CD4-positive, alpha-beta T cell (primary cell): ENCODE measurements at regions not wholly inside any gene's neighbourhood (a gene's known extent, or its start where the extent isn't known, plus 50 kb on each side); places are given as distances from the start of the nearest gene placed in this dataset.

Source experiments
- ATAC-seq: fragments of 200-7000 bp; cut with Tn5 transposase; one replicate; pipeline ENCODE4 v1.10.0; 2022; ENCODE audit warnings: mild to moderate bottlenecking; ENCODE audit not compliant: poor library complexity
- CTCF ChIA-PET: fragments of 350-600 bp; sonication (Branson Sonifier 250); formaldehyde crosslinking; loops from one replicate; lab custom pipeline; 2021; ENCODE audit warnings: antibody characterized with exemption, inconsistent platforms; lab: Charles Lee
- POLR2A ChIA-PET: fragments of 350-600 bp; sonication (Branson Sonifier 250); formaldehyde crosslinking; loops from one replicate; lab custom pipeline; 2021; ENCODE audit warnings: antibody characterized with exemption, inconsistent platforms; lab: Charles Lee
- DNase-seq, 14 experiments: peaks; one replicate each; pipeline ENCODE4 v3.0.0-alpha.2; 2013 to 2020; ENCODE audit warnings: mixed read lengths in 2 of 14
- H3K27ac ChIP-seq, 2 donors: one replicate each; pipeline versions ENCODE4 v1.5.1 to v1.7.0; 2013; ENCODE audit warnings: low read length in 2 of 2, low read depth in 1 of 2, mild to moderate bottlenecking in 1 of 2
- H3K27me3 ChIP-seq, 2 experiments: 1 replicate in 1 of 2; 2 replicates in 1 of 2; pipeline versions ENCODE4 v1.6.1 to v1.7.0; 2013; ENCODE audit warnings: low read length in 2 of 2, control low read depth in 1 of 2, mild to moderate bottlenecking in 1 of 2, moderate library complexity in 1 of 2; ENCODE audit not compliant: insufficient read depth in 2 of 2, control insufficient read depth in 1 of 2
- H3K36me3 ChIP-seq: one replicate; pipeline ENCODE4 v1.6.1; 2013; ENCODE audit warnings: low read length, control low read depth; ENCODE audit not compliant: insufficient read depth
- H3K4me1 ChIP-seq: one replicate; pipeline ENCODE4 v1.6.1; 2013; ENCODE audit warnings: low read length, control low read depth; ENCODE audit not compliant: insufficient read depth
- H3K4me3 ChIP-seq: one replicate; pipeline ENCODE4 v1.5.1; 2013; ENCODE audit warnings: mild to moderate bottlenecking, low read length, moderate library complexity
- H3K9me3 ChIP-seq, 2 experiments: 1 replicate in 1 of 2; 2 replicates in 1 of 2; pipeline versions ENCODE4 v1.6.1 to v1.7.0; 2013; ENCODE audit warnings: low read length in 2 of 2, mild to moderate bottlenecking in 2 of 2, control low read depth in 1 of 2, moderate library complexity in 1 of 2; ENCODE audit not compliant: control insufficient read depth in 1 of 2, insufficient read depth in 1 of 2
- H3K27ac Mint-ChIP-seq: one replicate; pipeline ENCODE4 v1.8.0; 2020; ENCODE audit warnings: mixed read lengths
- H3K27me3 Mint-ChIP-seq: one replicate; pipeline ENCODE4 v1.8.0; 2021; ENCODE audit warnings: mixed read lengths
- H3K36me3 Mint-ChIP-seq: one replicate; pipeline ENCODE4 v1.8.0; 2021; ENCODE audit warnings: low read depth, mixed read lengths
- H3K4me1 Mint-ChIP-seq: one replicate; pipeline ENCODE4 v1.8.0; 2021; ENCODE audit warnings: low read depth, mixed read lengths
- H3K4me3 Mint-ChIP-seq: one replicate; pipeline ENCODE4 v1.8.0; 2020; ENCODE audit warnings: mild to moderate bottlenecking, mixed read lengths
- H3K9me3 Mint-ChIP-seq: one replicate; pipeline ENCODE4 v1.8.0; 2020; ENCODE audit warnings: mixed read lengths
- intact Hi-C, 2 experiments: fragments of 100-400 bp; cut with DNase I in 1 of 2; cut with micrococcal nuclease in 1 of 2; formaldehyde crosslinking; loops; one replicate each; pipeline versions ENCODE4 v1.15.1 to v1.9.0; 2023 to 2025; cut with DNase I, micrococcal nuclease
- TF ChIP-seq, protein P1 (sequence below): fragments of 200-600 bp; IDR thresholded peaks from one replicate; pipeline ENCODE4 v1.8.0; 2022; ENCODE audit warnings: antibody characterized with exemption, mild to moderate bottlenecking

DNA sequence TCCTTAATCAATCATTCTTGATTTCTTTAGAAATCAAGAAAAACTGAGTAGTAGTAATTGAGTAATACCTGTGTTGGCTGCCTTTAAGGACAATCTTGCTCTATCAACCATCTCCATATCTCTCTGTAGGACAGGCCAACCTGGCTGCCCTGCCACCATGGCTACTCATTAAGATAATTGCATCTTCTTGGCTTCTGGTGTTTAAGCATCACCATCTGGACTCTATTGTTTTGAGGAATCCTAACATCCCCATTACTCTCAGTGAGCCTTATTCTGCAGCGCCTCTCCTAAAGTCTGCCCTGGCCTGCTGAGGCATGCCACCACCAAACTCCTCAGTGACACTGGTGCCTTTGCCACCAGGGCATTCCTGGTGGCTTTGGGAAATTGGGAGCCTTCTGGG lies 442.6 kb upstream of the ZNF507 start:
- DNase-seq = no peak
- POLR2A ChIA-PET = no interaction called here
- no peak for ATAC-seq
- Histone ChIP-seq H3K9me3 (no peaks in the 10 kb centered on the region), H3K4me3 (no peak overlapping the region), H3K27ac (no peak overlapping the region), H3K36me3 (no peaks in the 10 kb centered on the region), H3K4me1 (no peaks in the 10 kb centered on the region), H3K27me3 (no peaks in the 10 kb centered on the region)
- CTCF ChIA-PET = no interaction called here
- Mint-ChIP-seq H3K4me3 (no peak overlapping the region), H3K27ac (no peak overlapping the region), H3K36me3 (no peaks in the 10 kb centered on the region), H3K27me3 (no peaks in the 10 kb centered on the region), H3K4me1 (no peaks in the 10 kb centered on the region), H3K9me3 (no peaks in the 10 kb centered on the region)
- TF ChIP-seq, protein P1, sequence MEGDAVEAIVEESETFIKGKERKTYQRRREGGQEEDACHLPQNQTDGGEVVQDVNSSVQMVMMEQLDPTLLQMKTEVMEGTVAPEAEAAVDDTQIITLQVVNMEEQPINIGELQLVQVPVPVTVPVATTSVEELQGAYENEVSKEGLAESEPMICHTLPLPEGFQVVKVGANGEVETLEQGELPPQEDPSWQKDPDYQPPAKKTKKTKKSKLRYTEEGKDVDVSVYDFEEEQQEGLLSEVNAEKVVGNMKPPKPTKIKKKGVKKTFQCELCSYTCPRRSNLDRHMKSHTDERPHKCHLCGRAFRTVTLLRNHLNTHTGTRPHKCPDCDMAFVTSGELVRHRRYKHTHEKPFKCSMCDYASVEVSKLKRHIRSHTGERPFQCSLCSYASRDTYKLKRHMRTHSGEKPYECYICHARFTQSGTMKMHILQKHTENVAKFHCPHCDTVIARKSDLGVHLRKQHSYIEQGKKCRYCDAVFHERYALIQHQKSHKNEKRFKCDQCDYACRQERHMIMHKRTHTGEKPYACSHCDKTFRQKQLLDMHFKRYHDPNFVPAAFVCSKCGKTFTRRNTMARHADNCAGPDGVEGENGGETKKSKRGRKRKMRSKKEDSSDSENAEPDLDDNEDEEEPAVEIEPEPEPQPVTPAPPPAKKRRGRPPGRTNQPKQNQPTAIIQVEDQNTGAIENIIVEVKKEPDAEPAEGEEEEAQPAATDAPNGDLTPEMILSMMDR = no peak
- intact Hi-C loops = no loop called here

DNA sequence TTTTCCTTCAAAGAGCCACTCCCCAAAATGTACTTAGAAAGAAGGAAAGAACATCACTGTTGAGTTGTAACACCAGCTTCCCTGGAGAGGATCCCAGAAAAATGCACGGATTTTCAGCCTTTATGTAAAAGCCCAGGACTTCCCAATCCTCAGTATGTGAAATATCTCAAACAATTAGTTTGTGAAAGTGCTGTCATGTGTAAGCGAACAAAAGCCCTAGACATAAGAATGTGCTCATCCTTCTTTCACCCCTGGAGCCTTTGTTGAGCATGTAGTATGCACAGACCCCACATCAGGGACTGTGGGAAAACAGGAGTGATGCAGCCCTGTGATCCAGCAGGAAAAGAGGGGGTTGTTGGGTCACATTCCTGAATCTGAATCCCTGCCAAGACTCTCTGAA lies 441.4 kb upstream of the ZNF507 start:
- ChIA-PET POLR2A (no interaction called here), CTCF (no interaction called here)
- no peak overlapping the region for H3K27ac Mint-ChIP-seq
- no peak for DNase-seq
- H3K4me1 Mint-ChIP-seq = no peaks in the 10 kb centered on the region
- H3K4me3 ChIP-seq = no peak overlapping the region
- H3K9me3 ChIP-seq = peaks cover 0 to 6% of the 10 kb centered on the region in 2 experiments
- H3K4me1 ChIP-seq = no peaks in the 10 kb centered on the region
- H3K9me3 Mint-ChIP-seq = no peaks in the 10 kb centered on the region
- no peaks in the 10 kb centered on the region for H3K36me3 Mint-ChIP-seq
- no peaks in the 10 kb centered on the region for H3K27me3 Mint-ChIP-seq
- no peaks in the 10 kb centered on the region for H3K27me3 ChIP-seq
- no peak overlapping the region for H3K4me3 Mint-ChIP-seq
- H3K27ac ChIP-seq = no peak overlapping the region
- no peak for ATAC-seq
- no peaks in the 10 kb centered on the region for H3K36me3 ChIP-seq
- TF ChIP-seq, protein P1 = no peak
- intact Hi-C loops = no loop called here

DNA sequence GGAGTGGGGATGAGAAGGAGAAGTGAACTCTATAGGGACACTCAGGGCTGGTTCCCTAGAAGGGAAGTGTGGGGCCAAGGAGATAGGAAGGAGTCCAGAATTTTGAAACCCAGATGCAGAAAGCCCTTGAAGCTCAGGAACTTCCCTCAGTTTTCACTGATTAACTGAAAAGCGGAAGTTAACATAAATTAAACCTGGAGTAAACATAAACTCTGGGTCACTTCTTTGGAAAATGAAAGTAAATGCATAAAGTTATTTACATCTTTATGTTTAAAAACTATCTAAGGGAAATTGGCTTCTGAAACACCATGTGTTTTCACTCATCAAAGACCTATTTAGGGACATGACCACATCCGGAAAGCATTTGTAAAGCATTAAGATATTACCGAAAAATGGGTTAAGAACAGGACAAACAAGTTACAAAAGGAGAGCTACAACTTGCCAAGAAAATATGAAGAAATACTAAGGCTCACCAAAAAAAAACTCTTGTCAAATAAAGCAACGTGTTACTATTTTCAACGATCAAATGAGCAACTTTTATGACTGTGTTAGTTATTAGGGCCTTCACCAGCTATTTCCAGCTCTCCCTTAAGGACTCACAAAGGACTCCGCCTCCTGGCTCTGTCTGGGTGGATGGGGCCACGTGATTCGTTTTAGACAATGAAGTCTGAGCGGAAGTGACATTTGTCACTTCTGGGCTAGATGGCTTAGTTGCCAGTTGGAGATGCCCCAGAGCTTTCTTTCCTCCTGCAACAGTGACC lies 439.1 kb upstream of the ZNF507 start:
- Histone ChIP-seq H3K27me3 (no peaks in the 10 kb centered on the region), H3K36me3 (no peaks in the 10 kb centered on the region), H3K4me1 (no peaks in the 10 kb centered on the region), H3K9me3 (peaks cover 0 to 6% of the 10 kb centered on the region in 2 experiments), H3K4me3 (no peak overlapping the region), H3K27ac (no peak overlapping the region)
- ChIA-PET POLR2A (no interaction called here), CTCF (no interaction called here)
- H3K9me3 Mint-ChIP-seq = no peaks in the 10 kb centered on the region
- H3K27ac Mint-ChIP-seq = no peak overlapping the region
- no peaks in the 10 kb centered on the region for H3K4me1 Mint-ChIP-seq
- ATAC-seq = no peak
- no peak for DNase-seq
- no peaks in the 10 kb centered on the region for H3K36me3 Mint-ChIP-seq
- TF ChIP-seq, protein P1 = no peak
- H3K4me3 Mint-ChIP-seq = no peak overlapping the region
- intact Hi-C loops = no loop called here
- no peaks in the 10 kb centered on the region for H3K27me3 Mint-ChIP-seq
